ENCODE measurements at regions not wholly inside any gene's neighbourhood (a gene's known extent, or its start where the extent isn't known, plus 50 kb on each side); places are given as distances from the start of the nearest gene placed in this dataset.

GRCh38 chr1:82697965-82698364 is 897.2 kb downstream of the ADGRL2 start:
- Histone ChIP-seq H3K27ac (no peak overlapping the region), H3K27me3 (no peaks in the 10 kb centered on the region), H3K4me3 (no peak overlapping the region), H3K36me3 (no peaks in the 10 kb centered on the region), H3K9me3 (no peaks in the 10 kb centered on the region), H3K4me1 (no peaks in the 10 kb centered on the region)
- DNase-seq = no peak
- no peak for TF ChIP-seq POLR2A (IDR thresholded peaks at IDR 0.05)
- TF ChIP-seq, protein P1, sequence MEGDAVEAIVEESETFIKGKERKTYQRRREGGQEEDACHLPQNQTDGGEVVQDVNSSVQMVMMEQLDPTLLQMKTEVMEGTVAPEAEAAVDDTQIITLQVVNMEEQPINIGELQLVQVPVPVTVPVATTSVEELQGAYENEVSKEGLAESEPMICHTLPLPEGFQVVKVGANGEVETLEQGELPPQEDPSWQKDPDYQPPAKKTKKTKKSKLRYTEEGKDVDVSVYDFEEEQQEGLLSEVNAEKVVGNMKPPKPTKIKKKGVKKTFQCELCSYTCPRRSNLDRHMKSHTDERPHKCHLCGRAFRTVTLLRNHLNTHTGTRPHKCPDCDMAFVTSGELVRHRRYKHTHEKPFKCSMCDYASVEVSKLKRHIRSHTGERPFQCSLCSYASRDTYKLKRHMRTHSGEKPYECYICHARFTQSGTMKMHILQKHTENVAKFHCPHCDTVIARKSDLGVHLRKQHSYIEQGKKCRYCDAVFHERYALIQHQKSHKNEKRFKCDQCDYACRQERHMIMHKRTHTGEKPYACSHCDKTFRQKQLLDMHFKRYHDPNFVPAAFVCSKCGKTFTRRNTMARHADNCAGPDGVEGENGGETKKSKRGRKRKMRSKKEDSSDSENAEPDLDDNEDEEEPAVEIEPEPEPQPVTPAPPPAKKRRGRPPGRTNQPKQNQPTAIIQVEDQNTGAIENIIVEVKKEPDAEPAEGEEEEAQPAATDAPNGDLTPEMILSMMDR (IDR thresholded peaks at IDR 0.05) = no peak

GRCh38 chr1:82695443-82695842 is 894.7 kb downstream of the ADGRL2 start:
- DNase-seq = no peak
- TF ChIP-seq, protein P1 (IDR thresholded peaks at IDR 0.05) = no peak
- no peak for TF ChIP-seq POLR2A (IDR thresholded peaks at IDR 0.05)
- Histone ChIP-seq H3K36me3 (no peaks in the 10 kb centered on the region), H3K4me1 (no peaks in the 10 kb centered on the region), H3K9me3 (no peaks in the 10 kb centered on the region), H3K27ac (no peak overlapping the region), H3K27me3 (no peaks in the 10 kb centered on the region), H3K4me3 (no peak overlapping the region)

GRCh38 chr1:82690411-82690810 is 889.7 kb downstream of the ADGRL2 start:
- Histone ChIP-seq H3K27ac (no peak overlapping the region), H3K36me3 (no peaks in the 10 kb centered on the region)

DNA sequence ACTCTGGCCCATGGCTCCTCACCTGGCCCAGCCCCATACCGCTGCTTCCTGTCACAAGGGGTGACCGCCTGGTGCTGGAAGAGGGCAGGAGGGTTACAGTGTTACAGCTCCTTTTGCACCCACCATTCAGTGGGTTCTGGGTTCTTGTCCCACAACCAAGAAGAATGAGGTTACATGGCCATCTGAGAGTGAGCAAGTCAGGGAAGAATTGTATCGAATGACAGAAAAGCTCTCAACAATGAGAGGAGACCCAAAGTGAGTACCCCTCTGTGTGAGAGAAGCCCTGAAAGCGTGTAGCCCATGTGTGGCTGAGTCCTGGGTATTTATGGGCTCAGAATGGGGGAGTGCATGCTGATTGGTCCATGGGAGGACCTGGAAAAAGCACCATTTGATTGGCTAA is 888.5 kb downstream of the ADGRL2 start:
- Histone ChIP-seq H3K36me3 (no peaks in the 10 kb centered on the region), H3K27ac (no peak overlapping the region), H3K27me3 (no peaks in the 10 kb centered on the region), H3K4me1 (no peaks in the 10 kb centered on the region), H3K4me3 (no peak overlapping the region), H3K9me3 (peaks cover 0 to 4% (median 0%) of the 10 kb centered on the region in 4 donors)
- TF ChIP-seq, protein P1 (IDR thresholded peaks at IDR 0.05) = no peak
- no peak for TF ChIP-seq POLR2A (IDR thresholded peaks at IDR 0.05)
- DNase-seq = no peak

More at GRCh38 chr1:82690411-82690810, 889.7 kb downstream of the ADGRL2 start:
- Histone ChIP-seq H3K27me3 (no peaks in the 10 kb centered on the region), H3K4me1 (no peaks in the 10 kb centered on the region), H3K4me3 (no peak overlapping the region), H3K9me3 (peaks cover 0 to 4% (median 0%) of the 10 kb centered on the region in 4 donors)
- DNase-seq = no peak
- TF ChIP-seq, protein P1 (IDR thresholded peaks at IDR 0.05) = no peak
- TF ChIP-seq POLR2A (IDR thresholded peaks at IDR 0.05) = no peak

- H3K27me3 ChIP-seq = no peaks in the 10 kb centered on the region
- TF ChIP-seq POLR2A (IDR thresholded peaks at IDR 0.05) = no peak
- TF ChIP-seq, protein P1 (IDR thresholded peaks at IDR 0.05) = no peak
- no peak for DNase-seq
- H3K36me3 ChIP-seq = no peaks in the 10 kb centered on the region
- H3K4me1 ChIP-seq = no peaks in the 10 kb centered on the region
- no peak overlapping the region for H3K27ac ChIP-seq
- H3K4me3 ChIP-seq = no peak overlapping the region
- peaks cover 0 to 4% (median 0%) of the 10 kb centered on the region in 4 donors for H3K9me3 ChIP-seq
Measured at GRCh38 chr1:82686774-82687173, 886.0 kb downstream of the ADGRL2 start.

DNA sequence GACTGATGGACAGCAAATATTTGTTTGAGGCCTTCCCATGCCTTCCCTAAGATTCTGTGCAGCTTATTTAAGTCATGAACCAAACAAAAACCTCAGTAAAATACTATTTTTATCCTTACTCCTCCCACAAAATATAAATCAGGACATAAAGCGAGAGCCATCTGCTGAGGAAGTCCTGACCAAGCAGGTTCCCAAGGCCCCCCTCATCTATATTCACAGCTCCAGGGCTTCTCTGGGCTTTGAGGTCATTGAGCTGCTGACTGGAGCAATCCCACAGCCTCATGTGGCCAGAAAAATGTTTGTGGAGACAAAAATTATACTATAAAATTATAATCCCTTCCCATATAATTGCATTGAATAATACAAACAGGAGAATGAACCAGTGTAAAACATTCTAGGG is 846.2 kb downstream of the ADGRL2 start:
- no peak overlapping the region for H3K27ac ChIP-seq
- H3K4me1 ChIP-seq = no peaks in the 10 kb centered on the region
- H3K9me3 ChIP-seq = no peaks in the 10 kb centered on the region
- no peaks in the 10 kb centered on the region for H3K27me3 ChIP-seq
- no peak overlapping the region for H3K4me3 ChIP-seq
- no peak for TF ChIP-seq POLR2A (IDR thresholded peaks at IDR 0.05)
- TF ChIP-seq, protein P1 (IDR thresholded peaks at IDR 0.05) = no peak
- H3K36me3 ChIP-seq = no peaks in the 10 kb centered on the region
- no peak for DNase-seq

All from Peyer's patch (tissue), 4 donors.